Fibroblast of the aortic adventitia (primary cell): ENCODE measurements at regions not wholly inside any gene's neighbourhood (a gene's known extent, or its start where the extent isn't known, plus 50 kb on each side); places are given as distances from the start of the nearest gene placed in this dataset.

Experiments
- DNase-seq: peaks from one replicate; pipeline ENCODE4 v3.0.0-alpha.2; 2010; ENCODE audit warnings: low read depth
- H3K4me3 ChIP-seq: 2 replicates; pipeline ENCODE4 v1.5.1; 2011; ENCODE audit warnings: low read depth, mild to moderate bottlenecking, control low read depth, low read length, moderate library complexity
- TF ChIP-seq, protein P1 (sequence below): IDR thresholded peaks from 2 replicates; pipeline ENCODE4 v1.5.1; 2011; ENCODE audit warnings: mild to moderate bottlenecking, low read length, control low read depth, inconsistent platforms; ENCODE audit not compliant: insufficient read depth

DNA sequence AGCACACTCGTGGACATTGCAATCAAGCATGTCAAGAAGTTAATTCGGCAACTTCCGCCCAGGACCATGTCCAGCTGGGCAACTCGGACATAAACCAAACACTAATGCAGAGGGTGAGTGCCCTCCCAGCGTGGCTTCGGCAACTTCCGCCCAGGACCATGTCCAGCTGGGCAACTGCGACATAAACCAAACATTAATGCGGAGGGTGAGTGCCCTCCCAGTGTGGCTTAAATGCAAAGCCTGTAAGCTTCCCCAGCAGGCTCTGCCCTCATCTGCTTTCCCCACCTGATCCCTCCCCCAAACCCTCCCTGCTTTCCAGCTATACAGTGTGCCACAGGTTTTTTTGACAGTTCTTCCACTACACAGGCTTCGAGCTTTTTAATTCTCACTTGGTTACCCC is 143.4 kb downstream of the PXDC1 start:
- H3K4me3 ChIP-seq, result no peak overlapping the region
- TF ChIP-seq, protein P1, sequence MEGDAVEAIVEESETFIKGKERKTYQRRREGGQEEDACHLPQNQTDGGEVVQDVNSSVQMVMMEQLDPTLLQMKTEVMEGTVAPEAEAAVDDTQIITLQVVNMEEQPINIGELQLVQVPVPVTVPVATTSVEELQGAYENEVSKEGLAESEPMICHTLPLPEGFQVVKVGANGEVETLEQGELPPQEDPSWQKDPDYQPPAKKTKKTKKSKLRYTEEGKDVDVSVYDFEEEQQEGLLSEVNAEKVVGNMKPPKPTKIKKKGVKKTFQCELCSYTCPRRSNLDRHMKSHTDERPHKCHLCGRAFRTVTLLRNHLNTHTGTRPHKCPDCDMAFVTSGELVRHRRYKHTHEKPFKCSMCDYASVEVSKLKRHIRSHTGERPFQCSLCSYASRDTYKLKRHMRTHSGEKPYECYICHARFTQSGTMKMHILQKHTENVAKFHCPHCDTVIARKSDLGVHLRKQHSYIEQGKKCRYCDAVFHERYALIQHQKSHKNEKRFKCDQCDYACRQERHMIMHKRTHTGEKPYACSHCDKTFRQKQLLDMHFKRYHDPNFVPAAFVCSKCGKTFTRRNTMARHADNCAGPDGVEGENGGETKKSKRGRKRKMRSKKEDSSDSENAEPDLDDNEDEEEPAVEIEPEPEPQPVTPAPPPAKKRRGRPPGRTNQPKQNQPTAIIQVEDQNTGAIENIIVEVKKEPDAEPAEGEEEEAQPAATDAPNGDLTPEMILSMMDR, result no peak

DNA sequence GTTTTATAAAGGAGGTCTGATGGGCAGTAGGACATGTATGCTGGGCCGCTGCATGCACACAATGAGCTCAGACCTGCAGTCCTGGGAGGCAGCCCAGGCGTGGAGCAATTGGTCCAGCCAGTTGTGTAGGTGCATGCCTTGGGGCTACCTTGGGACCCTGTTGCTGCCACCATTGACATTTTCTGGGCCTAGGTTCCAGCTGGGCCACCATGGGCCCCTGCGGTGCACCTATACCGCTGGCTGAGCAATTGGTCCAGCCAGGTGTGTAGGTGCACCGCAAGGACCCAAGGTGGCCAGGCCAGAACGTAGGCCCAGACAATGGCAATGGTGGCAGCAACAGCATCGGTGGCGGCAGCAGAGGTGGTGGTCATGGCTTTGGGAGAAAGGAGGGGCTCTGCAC is 143.9 kb downstream of the PXDC1 start:
- DNase-seq, result no peak
- TF ChIP-seq, protein P1, result no peak
- no peak overlapping the region for H3K4me3 ChIP-seq

More for the DNA sequence above, 143.4 kb downstream of the PXDC1 start:
- DNase-seq, result no peak

DNA sequence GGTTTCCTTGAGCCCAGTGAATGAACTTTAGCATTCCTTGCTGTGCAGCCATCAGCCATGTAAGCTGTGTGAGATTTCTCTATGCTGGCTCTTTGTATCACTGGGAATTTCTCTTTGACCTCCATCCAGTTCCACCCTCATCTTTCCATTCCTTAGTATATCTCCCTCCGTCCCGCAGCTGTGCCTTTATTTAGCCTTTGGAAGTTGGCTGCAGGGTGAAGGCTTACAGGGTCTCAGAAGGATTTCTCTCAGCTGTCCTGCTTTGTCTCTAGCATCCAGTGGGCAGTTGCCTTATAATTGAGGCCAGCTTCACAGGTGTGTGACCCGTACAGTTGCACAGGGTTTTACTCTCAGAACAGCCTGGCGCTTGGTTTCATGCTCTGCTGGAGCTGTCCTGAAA is 144.3 kb downstream of the PXDC1 start:
- TF ChIP-seq, protein P1, result no peak
- no peak for DNase-seq
- no peak overlapping the region for H3K4me3 ChIP-seq

DNA sequence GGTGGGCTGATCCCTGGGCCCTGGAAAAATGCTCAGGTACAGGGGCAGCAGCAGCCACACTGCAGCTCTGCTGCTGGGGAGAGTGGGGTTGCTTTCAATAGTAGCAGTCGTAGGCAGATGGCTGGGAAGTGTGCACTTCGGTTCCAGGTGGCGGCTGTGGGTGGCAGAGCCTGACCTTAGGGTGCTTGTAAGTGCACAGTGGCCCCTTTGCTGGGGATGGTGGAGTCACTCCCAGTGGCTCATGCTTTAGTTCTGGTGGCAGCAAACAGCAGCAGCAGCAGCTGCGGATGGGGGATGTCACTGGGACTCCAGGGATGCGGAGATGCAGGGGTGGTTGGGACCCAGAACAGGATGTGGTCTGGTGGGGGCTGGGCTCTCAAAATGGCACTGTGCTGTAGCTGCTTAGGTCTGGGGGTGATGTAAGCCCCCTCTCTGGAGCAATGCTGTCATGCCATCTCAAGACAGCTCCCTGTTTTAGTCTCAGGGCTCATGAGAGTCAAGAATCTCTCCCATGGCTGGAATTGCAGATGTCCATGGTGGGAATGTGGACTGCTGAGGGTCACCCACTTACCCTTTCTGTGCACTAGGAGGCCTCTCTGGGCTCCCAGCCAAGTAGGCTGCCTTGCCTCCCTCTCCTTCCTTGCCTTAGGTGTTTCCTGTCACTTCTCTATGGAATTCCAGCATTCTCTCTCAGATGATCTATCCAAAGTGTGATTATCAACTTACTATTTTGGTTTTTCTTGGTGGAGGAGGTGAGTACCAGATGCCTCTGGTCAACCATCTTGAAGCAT is 146.7 kb upstream of the SLC22A23 start:
- no peak for DNase-seq
- H3K4me3 ChIP-seq, result no peak overlapping the region
- TF ChIP-seq, protein P1, result no peak

DNA sequence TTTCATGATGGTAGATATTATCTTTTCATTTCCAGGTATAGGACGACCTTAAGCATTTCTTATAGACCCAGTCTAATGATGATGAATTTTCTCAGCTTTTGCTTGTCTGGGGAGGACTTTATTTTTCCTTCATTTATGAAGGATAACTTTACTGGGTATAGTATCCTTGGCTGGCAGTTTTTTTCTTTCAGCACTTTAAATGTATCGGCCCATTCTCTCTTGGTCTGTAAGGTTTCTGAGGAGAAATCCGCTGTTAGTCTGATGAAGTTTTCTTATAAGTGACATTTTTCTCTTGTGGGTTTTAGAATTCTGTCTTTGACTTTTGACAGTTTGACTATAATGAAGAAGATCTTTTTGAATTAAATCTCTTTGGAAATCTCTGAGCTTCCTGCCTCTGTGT is 144.7 kb upstream of the SLC22A23 start:
- no peak for DNase-seq
- TF ChIP-seq, protein P1, result no peak
- H3K4me3 ChIP-seq, result no peak overlapping the region

DNA sequence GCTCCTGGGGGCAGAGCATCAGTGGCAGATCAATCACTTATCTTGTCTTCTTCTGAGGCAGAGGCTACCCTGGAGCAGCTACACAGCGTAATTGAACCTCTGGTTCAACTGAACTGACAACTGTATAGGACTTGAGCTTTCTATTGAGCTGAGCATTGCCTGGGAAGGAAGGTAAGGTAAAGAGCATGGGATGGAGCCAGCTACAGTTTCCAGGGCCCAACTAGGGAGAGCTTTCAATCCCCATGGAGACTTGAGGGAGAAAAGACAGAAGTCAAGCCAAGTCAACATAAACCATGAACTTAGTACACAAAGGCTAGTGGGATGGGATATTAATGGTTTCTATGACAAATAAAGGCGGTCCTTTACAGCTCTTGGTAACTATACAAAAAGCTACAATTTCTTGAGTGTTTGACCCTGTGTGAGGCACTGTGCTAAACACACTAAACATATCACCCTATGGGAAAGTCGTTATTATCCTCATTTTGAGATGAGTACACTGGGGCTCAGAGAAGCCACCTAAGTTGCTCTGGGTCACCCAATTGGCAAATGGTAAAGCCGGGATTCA is 140.7 kb upstream of the SLC22A23 start:
- TF ChIP-seq, protein P1, result no peak
- DNase-seq, result no peak

DNA sequence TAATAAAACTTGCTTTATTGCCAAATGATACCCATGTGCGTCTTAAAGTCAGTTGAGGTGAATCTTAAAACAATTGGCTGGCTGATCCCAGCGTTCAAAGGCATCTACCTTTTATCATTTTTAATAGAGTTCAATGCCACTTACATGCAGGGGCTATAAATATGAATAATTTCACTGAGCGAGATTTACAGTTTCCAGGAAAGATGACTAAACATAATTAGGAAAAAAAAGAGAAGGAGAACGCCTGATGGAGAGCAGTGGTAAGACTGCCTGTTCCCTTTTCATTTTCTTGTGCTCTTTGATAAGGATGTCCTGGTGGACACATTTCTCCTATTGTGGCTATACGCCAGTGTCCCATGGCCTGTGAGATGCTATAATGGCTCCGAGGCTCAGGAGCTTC is 139.9 kb upstream of the SLC22A23 start:
- peak; percentile 52 for DNase-seq

More for the DNA sequence above, 140.7 kb upstream of the SLC22A23 start:
- no peak overlapping the region for H3K4me3 ChIP-seq

More for the DNA sequence above, 139.9 kb upstream of the SLC22A23 start:
- H3K4me3 ChIP-seq, result no peak overlapping the region
- TF ChIP-seq, protein P1, result peak; percentile 27
